HepG2 (cell line): ENCODE measurements at regions not wholly inside any gene's neighbourhood (a gene's known extent, or its start where the extent isn't known, plus 50 kb on each side); places are given as distances from the start of the nearest gene placed in this dataset.

Experiments
- ATAC-seq: fragments of 200-7000 bp; cut with Tn5 transposase; 3 replicates; pipeline ENCODE4 v1.9.1; 2020; ENCODE audit warnings: mild to moderate bottlenecking, moderate library complexity
- BruUV-seq: library from RNA; stranded (reverse); fragments of 400-500 nt; replicated peaks from 2 replicates; lab custom pipeline; 2021; lab: Mats Ljungman, UMichigan
- CTCF ChIA-PET: fragments of 300-600 bp; formaldehyde crosslinking; extraction: SDS; loops from one replicate; lab custom pipeline; 2021; ENCODE audit warnings: low total read pairs, inconsistent platforms, low intra/inter-chr PET ratio; lab: Yijun Ruan, JAX
- POLR2A ChIA-PET: fragments of 350-600 bp; sonication (Branson Sonifier 250); formaldehyde crosslinking; loops from one replicate; lab custom pipeline; 2020; ENCODE audit warnings: antibody characterized with exemption, inconsistent platforms; lab: Yijun Ruan, JAX
- DNase-seq: peaks from one replicate; pipeline ENCODE4 v3.0.0-alpha.2; 2015; ENCODE audit warnings: low spot score
- FAIRE-seq: peaks from 3 replicates; lab custom pipeline; 2011; peaks lifted over from hg19 to GRCh38; lab: Jason Lieb, UNC
- H2AFZ ChIP-seq: one replicate; pipeline ENCODE4 v1.6.1; 2011; ENCODE audit warnings: low read length, inconsistent platforms
- H3K27ac ChIP-seq: fragments of 300-600 bp; 3 replicates; pipeline ENCODE4 v1.8.0; 2011; ENCODE audit warnings: mixed run types, mild to moderate bottlenecking, mixed read lengths, low read length, inconsistent platforms; ENCODE audit not compliant: insufficient read depth; ENCODE audit errors: extremely low read length
- H3K27me3 ChIP-seq, 2 experiments: fragments of 200-600 bp in 1 of 2; 2 replicates in 1 of 2; 3 replicates in 1 of 2; pipeline versions ENCODE4 v1.6.0 to v1.8.0; 2011; ENCODE audit warnings: low read length in 2 of 2, mild to moderate bottlenecking in 2 of 2, moderate library complexity in 2 of 2, inconsistent platforms in 1 of 2; ENCODE audit not compliant: insufficient read depth in 2 of 2, control insufficient read depth in 1 of 2
- H3K36me3 ChIP-seq, 2 experiments: fragments of 200-600 bp in 1 of 2; replicated peaks in 1 of 2; 2 replicates in 1 of 2; 3 replicates in 1 of 2; pipeline versions ENCODE4 v1.5.1 to v1.8.0; 2011; ENCODE audit warnings: low read length in 2 of 2, inconsistent platforms in 1 of 2; ENCODE audit not compliant: insufficient read depth in 2 of 2, control insufficient read depth in 1 of 2
- H3K4me1 ChIP-seq: 2 replicates; pipeline ENCODE4 v1.5.1; 2012; ENCODE audit warnings: low read length, inconsistent platforms; ENCODE audit not compliant: insufficient read depth
- H3K4me2 ChIP-seq: 2 replicates; pipeline ENCODE4 v1.6.0; 2011; ENCODE audit warnings: low read depth, low read length, inconsistent platforms
- H3K4me3 ChIP-seq, 3 experiments: fragments of 200-600 bp in 1 of 3; sonication (generic), shearing (Covaris generic) in 1 of 3; replicated peaks in 1 of 3; 2 replicates each; pipeline ENCODE4 v1.5.1; 2011 to 2016; ENCODE audit warnings: low read length in 3 of 3, inconsistent platforms in 2 of 3, low read depth in 2 of 3, mild to moderate bottlenecking in 2 of 3, control low read depth in 1 of 3, mixed read lengths in 1 of 3; ENCODE audit not compliant: insufficient read depth in 1 of 3
- H3K79me2 ChIP-seq: one replicate; pipeline ENCODE4 v1.6.1; 2011; ENCODE audit warnings: low read length, inconsistent platforms; ENCODE audit not compliant: insufficient read depth
- H3K9ac ChIP-seq: 2 replicates; pipeline ENCODE4 v1.6.0; 2011; ENCODE audit warnings: mild to moderate bottlenecking, low read depth, low read length, inconsistent platforms; ENCODE audit not compliant: insufficient read depth
- H3K9me3 ChIP-seq: 2 replicates; pipeline ENCODE4 v1.5.1; 2012; ENCODE audit warnings: mild to moderate bottlenecking, low read length
- H4K20me1 ChIP-seq: 2 replicates; pipeline ENCODE4 v1.6.0; 2011; ENCODE audit warnings: inconsistent platforms, mild to moderate bottlenecking, low read length, moderate library complexity; ENCODE audit not compliant: insufficient read depth
- HDAC1 ChIP-seq: sonication (generic); formaldehyde crosslinking; IDR thresholded peaks from 2 replicates; pipeline ENCODE4 v1.5.1; 2020; ENCODE audit warnings: mild to moderate bottlenecking, missing genetic modification reagents
- JARID2 ChIP-seq: sonication (generic); formaldehyde crosslinking; IDR thresholded peaks from 2 replicates; pipeline ENCODE4 v1.8.1; 2023; ENCODE audit warnings: missing genetic modification reagents, inconsistent platforms; ENCODE audit not compliant: insufficient replicate concordance
- MEIS1 ChIP-seq: sonication (generic); formaldehyde crosslinking; IDR thresholded peaks from 2 replicates; pipeline ENCODE4 v1.9.0; 2021; ENCODE audit warnings: mild to moderate bottlenecking, missing genetic modification reagents, moderate library complexity, borderline replicate concordance
- NFE2L2 ChIP-seq: fragments of 150-350 bp; IDR thresholded peaks from 2 replicates; pipeline ENCODE4 v1.6.1; 2014; ENCODE audit warnings: low read length
- PAWR ChIP-seq: sonication (generic); formaldehyde crosslinking; IDR thresholded peaks from 2 replicates; pipeline ENCODE4 v1.4.0; 2020; ENCODE audit warnings: missing genetic modification reagents, mild to moderate bottlenecking, borderline replicate concordance
- POLR2AphosphoS5 ChIP-seq: IDR thresholded peaks from 2 replicates; pipeline ENCODE4 v1.6.1; 2012; ENCODE audit warnings: low read depth, low read length
- SALL1 ChIP-seq: sonication (generic); formaldehyde crosslinking; IDR thresholded peaks from 2 replicates; pipeline ENCODE4 v1.8.0; 2022; ENCODE audit warnings: mild to moderate bottlenecking, missing genetic modification reagents
- TCF12 ChIP-seq, 2 experiments: fragments of 450-650 bp in 1 of 2; sonication (generic) in 1 of 2; formaldehyde crosslinking in 1 of 2; IDR thresholded peaks; 2 replicates each; pipeline versions ENCODE4 v1.6.1 to v1.8.0; 2017 to 2022; ENCODE audit warnings: antibody characterized with exemption in 1 of 2, mild to moderate bottlenecking in 1 of 2, missing genetic modification reagents in 1 of 2, moderate library complexity in 1 of 2
- ZNF224 ChIP-seq: sonication (generic); formaldehyde crosslinking; IDR thresholded peaks from 2 replicates; pipeline ENCODE4 v1.5.0; 2020; ENCODE audit warnings: mild to moderate bottlenecking, missing genetic modification reagents
- ZNF350 ChIP-seq: sonication (generic); formaldehyde crosslinking; IDR thresholded peaks from 2 replicates; pipeline ENCODE4 v1.4.0; 2020; ENCODE audit warnings: mild to moderate bottlenecking, low read depth, missing genetic modification reagents, borderline replicate concordance
- ZNF431 ChIP-seq: sonication (generic); formaldehyde crosslinking; IDR thresholded peaks from 2 replicates; pipeline ENCODE4 v1.9.0; 2022; ENCODE audit warnings: missing genetic modification reagents, low read depth, mild to moderate bottlenecking, borderline replicate concordance
- WGBS: methylation state at CpG from one replicate; pipeline ENCODE4 v1.1.6; 2017; ENCODE audit warnings: low lambda C conversion rate; 5-methylcytosine and 5-hydroxymethylcytosine counted together
- in situ Hi-C: cut with HindIII; loops from 2 replicates; pipeline ENCODE4 v1.10.0; 2017; ENCODE audit warnings: low pct_unique_long_range_greater_than_20kb; ENCODE audit not compliant: extremely low pct_ligation_motif_present
- intact Hi-C: fragments of 100-400 bp; cut with micrococcal nuclease; formaldehyde crosslinking; loops from one replicate; pipeline ENCODE4 v1.10.0; 2022; ENCODE audit not compliant: unreplicated experiment
- TF ChIP-seq, protein P1 (sequence below): sonication (generic); formaldehyde crosslinking; IDR thresholded peaks from 2 replicates; pipeline ENCODE4 v1.5.1; 2020; ENCODE audit warnings: mild to moderate bottlenecking, missing genetic modification reagents, borderline replicate concordance
- TF ChIP-seq, protein P2 (sequence below): sonication (generic); formaldehyde crosslinking; IDR thresholded peaks from 2 replicates; pipeline ENCODE4 v1.5.1; 2020; ENCODE audit warnings: missing genetic modification reagents, mild to moderate bottlenecking, borderline replicate concordance
- TF ChIP-seq, protein P3 (sequence below): sonication (generic); formaldehyde crosslinking; IDR thresholded peaks from 2 replicates; pipeline ENCODE4 v1.5.0; 2020; ENCODE audit warnings: missing genetic modification reagents
- TF ChIP-seq, protein P4 (sequence below): IDR thresholded peaks from 2 replicates; pipeline ENCODE4 v1.6.1; 2016; ENCODE audit warnings: low read depth

DNA sequence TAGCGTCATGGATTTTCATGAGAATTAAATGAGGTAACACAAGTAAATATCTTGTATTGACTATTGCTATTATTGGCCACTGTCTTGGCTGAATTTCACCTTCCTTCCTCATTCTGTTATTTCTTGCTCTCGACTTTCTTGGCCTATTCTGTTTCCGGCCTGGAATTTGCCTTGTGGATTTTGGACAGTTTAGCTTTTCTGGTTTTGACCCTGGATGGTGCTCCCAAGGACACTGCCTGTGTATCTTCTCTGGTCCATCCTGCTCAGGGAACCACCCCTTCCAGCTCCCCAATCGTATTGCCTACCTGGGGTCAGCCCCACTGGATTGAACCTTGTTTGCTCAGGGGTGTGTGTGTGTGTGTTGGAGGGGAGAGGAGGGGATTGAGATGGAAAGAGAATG lies 376.2 kb upstream of the C2CD4B start:
- ChIA-PET CTCF (no interaction called here), POLR2A (no interaction called here)
- 87% methylated on average over 4 of the region's 4 CpGs for WGBS
- Histone ChIP-seq H3K4me2 (no peak overlapping the region), H3K27me3 (no peaks in the 10 kb centered on the region), H3K79me2 (no peaks in the 10 kb centered on the region), H4K20me1 (no peaks in the 10 kb centered on the region), H3K27ac (no peak overlapping the region), H3K36me3 (no peaks in the 10 kb centered on the region), H3K9ac (no peak overlapping the region), H3K4me3 (no peak overlapping the region), H3K9me3 (no peaks in the 10 kb centered on the region), H2AFZ (no peak overlapping the region), H3K4me1 (no peaks in the 10 kb centered on the region)
- in situ Hi-C loops (loop anchor here (10.0 kb wide), 1 partner anchor 146 kb away; the partner anchor contains the start of gene TLN2), intact Hi-C loops (no loop called here)
- ATAC-seq, result no peak
- BruUV-seq, result no TSS peak
- TF ChIP-seq NFE2L2, result no peak
- no peak for TF ChIP-seq PAWR (CRISPR knock-in tag)
- TF ChIP-seq ZNF431, result no peak
- TF ChIP-seq, protein P1, sequence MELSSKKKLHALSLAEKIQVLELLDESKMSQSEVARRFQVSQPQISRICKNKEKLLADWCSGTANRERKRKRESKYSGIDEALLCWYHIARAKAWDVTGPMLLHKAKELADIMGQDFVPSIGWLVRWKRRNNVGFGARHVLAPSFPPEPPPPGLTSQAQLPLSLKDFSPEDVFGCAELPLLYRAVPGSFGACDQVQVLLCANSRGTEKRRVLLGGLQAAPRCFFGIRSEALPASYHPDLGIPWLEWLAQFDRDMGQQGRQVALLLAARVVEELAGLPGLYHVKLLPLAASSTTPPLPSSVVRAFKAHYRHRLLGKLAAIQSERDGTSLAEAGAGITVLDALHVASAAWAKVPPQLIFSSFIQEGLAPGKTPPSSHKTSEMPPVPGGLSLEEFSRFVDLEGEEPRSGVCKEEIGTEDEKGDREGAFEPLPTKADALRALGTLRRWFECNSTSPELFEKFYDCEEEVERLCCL (CRISPR knock-in tag), result no peak
- TF ChIP-seq, protein P2, sequence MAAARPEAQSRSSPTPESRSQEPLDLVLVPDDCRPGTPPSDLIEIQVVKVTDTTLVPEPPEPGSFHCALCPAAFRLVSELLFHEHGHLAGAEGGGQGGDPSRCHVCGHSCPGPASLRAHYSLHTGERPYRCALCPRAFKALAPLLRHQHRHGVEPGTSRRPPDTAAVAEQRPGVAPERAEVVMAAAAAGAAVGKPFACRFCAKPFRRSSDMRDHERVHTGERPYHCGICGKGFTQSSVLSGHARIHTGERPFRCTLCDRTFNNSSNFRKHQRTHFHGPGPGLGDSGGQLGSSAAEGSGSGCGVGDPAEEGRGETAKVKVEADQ, result no peak
- FAIRE-seq, result no peak
- no peak for DNase-seq

DNA sequence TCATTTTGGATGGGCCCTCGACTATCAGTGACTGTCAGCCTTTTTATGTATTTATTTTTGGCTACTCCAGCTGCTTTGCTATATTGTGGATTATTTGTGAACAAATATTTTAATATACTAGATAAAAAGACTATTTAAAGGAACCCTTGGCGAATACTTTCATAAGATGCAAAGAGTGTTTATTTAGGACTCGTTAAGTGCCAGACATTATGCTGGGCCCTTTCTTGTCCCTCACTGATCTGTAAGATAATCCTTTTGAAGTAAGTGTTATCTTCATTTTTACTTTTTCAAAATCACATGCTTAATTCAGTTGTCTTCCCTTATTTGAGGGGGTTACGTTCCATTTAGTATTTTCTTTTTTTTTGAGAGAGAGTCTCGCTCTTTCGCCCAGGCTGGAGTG lies 376.8 kb upstream of the C2CD4B start:
- Histone ChIP-seq H3K9ac (no peak overlapping the region), H3K27ac (no peak overlapping the region), H3K36me3 (no peaks in the 10 kb centered on the region), H3K4me3 (no peak overlapping the region), H2AFZ (no peak overlapping the region), H3K4me2 (no peak overlapping the region), H3K79me2 (no peaks in the 10 kb centered on the region), H3K4me1 (no peaks in the 10 kb centered on the region), H3K27me3 (no peaks in the 10 kb centered on the region), H3K9me3 (no peaks in the 10 kb centered on the region), H4K20me1 (no peaks in the 10 kb centered on the region)
- ChIA-PET POLR2A (no interaction called here), CTCF (no interaction called here)
- ATAC-seq, result no peak
- no peak for DNase-seq
- FAIRE-seq, result no peak
- in situ Hi-C loops, result loop anchor here (10.0 kb wide), 1 partner anchor 147 kb away; the partner anchor contains the start of gene TLN2
- intact Hi-C loops, result no loop called here
- BruUV-seq, result no TSS peak
- WGBS, result 92% methylated on average over 6 of the region's 6 CpGs
- TF ChIP-seq SALL1 (no peak), JARID2 (CRISPR knock-in tag) (no peak), ZNF224 (CRISPR knock-in tag) (no peak), MEIS1 (CRISPR knock-in tag) (no peak), POLR2AphosphoS5 (no peak), ZNF350 (CRISPR knock-in tag) (no peak), TCF12 (IDR thresholded peaks at IDR 0.05) (no peak), TCF12 (CRISPR knock-in tag; IDR thresholded peaks at IDR 0.05) (no peak), HDAC1 (CRISPR knock-in tag) (no peak)
- TF ChIP-seq, protein P3, sequence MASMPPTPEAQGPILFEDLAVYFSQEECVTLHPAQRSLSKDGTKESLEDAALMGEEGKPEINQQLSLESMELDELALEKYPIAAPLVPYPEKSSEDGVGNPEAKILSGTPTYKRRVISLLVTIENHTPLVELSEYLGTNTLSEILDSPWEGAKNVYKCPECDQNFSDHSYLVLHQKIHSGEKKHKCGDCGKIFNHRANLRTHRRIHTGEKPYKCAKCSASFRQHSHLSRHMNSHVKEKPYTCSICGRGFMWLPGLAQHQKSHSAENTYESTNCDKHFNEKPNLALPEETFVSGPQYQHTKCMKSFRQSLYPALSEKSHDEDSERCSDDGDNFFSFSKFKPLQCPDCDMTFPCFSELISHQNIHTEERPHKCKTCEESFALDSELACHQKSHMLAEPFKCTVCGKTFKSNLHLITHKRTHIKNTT (CRISPR knock-in tag), result no peak
- TF ChIP-seq, protein P4, sequence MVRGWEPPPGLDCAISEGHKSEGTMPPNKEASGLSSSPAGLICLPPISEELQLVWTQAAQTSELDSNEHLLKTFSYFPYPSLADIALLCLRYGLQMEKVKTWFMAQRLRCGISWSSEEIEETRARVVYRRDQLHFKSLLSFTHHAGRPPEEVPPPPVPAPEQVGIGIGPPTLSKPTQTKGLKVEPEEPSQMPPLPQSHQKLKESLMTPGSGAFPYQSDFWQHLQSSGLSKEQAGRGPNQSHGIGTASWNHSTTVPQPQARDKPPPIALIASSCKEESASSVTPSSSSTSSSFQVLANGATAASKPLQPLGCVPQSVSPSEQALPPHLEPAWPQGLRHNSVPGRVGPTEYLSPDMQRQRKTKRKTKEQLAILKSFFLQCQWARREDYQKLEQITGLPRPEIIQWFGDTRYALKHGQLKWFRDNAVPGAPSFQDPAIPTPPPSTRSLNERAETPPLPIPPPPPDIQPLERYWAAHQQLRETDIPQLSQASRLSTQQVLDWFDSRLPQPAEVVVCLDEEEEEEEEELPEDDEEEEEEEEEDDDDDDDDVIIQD (CRISPR knock-in tag), result no peak
